KMS-11 (cell line): ENCODE measurements at regions not wholly inside any gene's neighbourhood (a gene's known extent, or its start where the extent isn't known, plus 50 kb on each side); places are given as distances from the start of the nearest gene placed in this dataset.

Source experiments
- H2AFZ ChIP-seq: fragments of 200-600 bp; sonication (generic); 2 replicates; pipeline ENCODE4 v1.6.1; 2016; ENCODE audit warnings: antibody characterized with exemption, mixed run types, low read depth
- H3K27ac ChIP-seq: fragments of 200-600 bp; sonication (generic); 2 replicates; pipeline ENCODE4 v1.6.1; 2016; ENCODE audit warnings: mild to moderate bottlenecking, mixed run types
- H3K27me3 ChIP-seq: fragments of 200-600 bp; sonication (generic); 2 replicates; pipeline ENCODE4 v1.6.1; 2017; ENCODE audit warnings: mild to moderate bottlenecking, low read depth, mixed run types, moderate library complexity; ENCODE audit not compliant: insufficient read depth
- H3K36me3 ChIP-seq: fragments of 200-600 bp; sonication (generic); 2 replicates; pipeline ENCODE4 v1.6.1; 2017; ENCODE audit warnings: mild to moderate bottlenecking, mixed run types; ENCODE audit not compliant: insufficient read depth
- H3K4me1 ChIP-seq: fragments of 200-600 bp; sonication (generic); 2 replicates; pipeline ENCODE4 v1.6.1; 2016; ENCODE audit warnings: mild to moderate bottlenecking, low read depth, mixed run types; ENCODE audit not compliant: poor library complexity, severe bottlenecking
- H3K4me2 ChIP-seq: fragments of 200-600 bp; sonication (generic); 2 replicates; pipeline ENCODE4 v1.7.0; 2016; ENCODE audit warnings: mild to moderate bottlenecking, mixed run types
- H3K4me3 ChIP-seq: fragments of 200-600 bp; sonication (generic); IDR thresholded peaks from 2 replicates; pipeline ENCODE4 v1.6.1; 2017; ENCODE audit warnings: low read depth, low read length, mixed read lengths; ENCODE audit not compliant: insufficient read depth
- H3K79me2 ChIP-seq: fragments of 200-600 bp; sonication (generic); 2 replicates; pipeline ENCODE4 v1.6.1; 2016; ENCODE audit warnings: low read depth, mixed run types; ENCODE audit not compliant: insufficient read depth
- H3K9ac ChIP-seq: fragments of 200-600 bp; sonication (generic); 2 replicates; pipeline ENCODE4 v1.6.1; 2016; ENCODE audit warnings: mild to moderate bottlenecking, mixed run types
- H4K20me1 ChIP-seq: fragments of 200-600 bp; sonication (generic); 2 replicates; pipeline ENCODE4 v1.6.1; 2016; ENCODE audit warnings: mild to moderate bottlenecking, mixed run types; ENCODE audit not compliant: insufficient read depth
- CTCF ChIP-seq: fragments of 200-600 bp; sonication (generic); conservative IDR thresholded peaks from 2 replicates; pipeline ENCODE4 v1.6.1; 2017; ENCODE audit warnings: low read depth, mild to moderate bottlenecking, antibody characterized with exemption, low read length, moderate library complexity, mixed read lengths

GRCh38 chr4:121237069-121237399 lies 72.9 kb upstream of the TNIP3 start:
- Histone ChIP-seq H3K4me2 (no peak overlapping the region), H3K27me3 (no peaks in the 10 kb centered on the region), H3K9ac (no peak overlapping the region), H3K4me1 (no peaks in the 10 kb centered on the region), H4K20me1 (no peaks in the 10 kb centered on the region), H3K4me3 (no peak overlapping the region), H3K79me2 (no peaks in the 10 kb centered on the region), H2AFZ (no peak overlapping the region), H3K27ac (no peak overlapping the region), H3K36me3 (no peaks in the 10 kb centered on the region)
- TF ChIP-seq CTCF: no peak

- H2AFZ ChIP-seq: no peak overlapping the region
- H3K9ac ChIP-seq: no peak overlapping the region
- TF ChIP-seq CTCF: no peak
- no peak overlapping the region for H3K4me3 ChIP-seq
- no peak overlapping the region for H3K27ac ChIP-seq
- H3K36me3 ChIP-seq: no peaks in the 10 kb centered on the region
- no peaks in the 10 kb centered on the region for H3K4me1 ChIP-seq
- H3K4me2 ChIP-seq: no peak overlapping the region
- H3K79me2 ChIP-seq: no peaks in the 10 kb centered on the region
- no peaks in the 10 kb centered on the region for H3K27me3 ChIP-seq
- H4K20me1 ChIP-seq: no peaks in the 10 kb centered on the region
Observed at GRCh38 chr4:121236353-121237068, 72.4 kb upstream of the TNIP3 start.

- H3K79me2 ChIP-seq: no peaks in the 10 kb centered on the region
- H3K9ac ChIP-seq: no peak overlapping the region
- no peak overlapping the region for H2AFZ ChIP-seq
- H3K4me1 ChIP-seq: no peaks in the 10 kb centered on the region
- H3K36me3 ChIP-seq: no peaks in the 10 kb centered on the region
- no peak overlapping the region for H3K27ac ChIP-seq
- no peaks in the 10 kb centered on the region for H4K20me1 ChIP-seq
- H3K27me3 ChIP-seq: no peaks in the 10 kb centered on the region
- H3K4me2 ChIP-seq: no peak overlapping the region
- H3K4me3 ChIP-seq: no peak overlapping the region
- TF ChIP-seq CTCF: no peak
Observed at GRCh38 chr4:121233982-121234381, 69.9 kb upstream of the TNIP3 start.

GRCh38 chr4:121229993-121230392 lies 65.9 kb upstream of the TNIP3 start:
- Histone ChIP-seq H3K27me3 (no peaks in the 10 kb centered on the region), H3K9ac (no peak overlapping the region), H2AFZ (no peak overlapping the region), H3K4me2 (no peak overlapping the region), H3K79me2 (no peaks in the 10 kb centered on the region), H3K27ac (no peak overlapping the region), H3K4me1 (no peaks in the 10 kb centered on the region), H4K20me1 (no peaks in the 10 kb centered on the region), H3K36me3 (no peaks in the 10 kb centered on the region), H3K4me3 (no peak overlapping the region)
- no peak for TF ChIP-seq CTCF
